ENCODE measurements at regions not wholly inside any gene's neighbourhood (a gene's known extent, or its start where the extent isn't known, plus 50 kb on each side); places are given as distances from the start of the nearest gene placed in this dataset.

- Mint-ChIP-seq H3K4me3 (ENCODE audit: low read depth) (no peak overlapping the region), H3K27me3 (peaks cover 31% of the 10 kb centered on the region), H3K4me1 (ENCODE audit: low read depth) (peaks cover 28% of the 10 kb centered on the region), H3K9me3 (ENCODE audit: low read depth) (no peaks in the 10 kb centered on the region), H3K27ac (no peak overlapping the region), H3K36me3 (ENCODE audit: insufficient read depth) (no peaks in the 10 kb centered on the region)
- DNase-seq (ENCODE audit: low spot score, unreplicated experiment), result no peak
- no peak for TF ChIP-seq CTCF (IDR thresholded peaks at IDR 0.05; ENCODE audit: unreplicated experiment)
Measured at GRCh38 chr15:70322051-70322668, 224.4 kb upstream of the TLE3 start.

- no peak overlapping the region for H3K4me3 Mint-ChIP-seq (ENCODE audit: low read depth)
- H3K36me3 Mint-ChIP-seq (ENCODE audit: insufficient read depth), result no peaks in the 10 kb centered on the region
- H3K9me3 Mint-ChIP-seq (ENCODE audit: low read depth), result no peaks in the 10 kb centered on the region
- peaks cover 28% of the 10 kb centered on the region for H3K4me1 Mint-ChIP-seq (ENCODE audit: low read depth)
- no peak for TF ChIP-seq CTCF (IDR thresholded peaks at IDR 0.05; ENCODE audit: unreplicated experiment)
- no peak for DNase-seq (ENCODE audit: low spot score, unreplicated experiment)
- peaks cover 31% of the 10 kb centered on the region for H3K27me3 Mint-ChIP-seq
- no peak overlapping the region for H3K27ac Mint-ChIP-seq
Measured at GRCh38 chr15:70321172-70321819, 223.6 kb upstream of the TLE3 start.

DNA sequence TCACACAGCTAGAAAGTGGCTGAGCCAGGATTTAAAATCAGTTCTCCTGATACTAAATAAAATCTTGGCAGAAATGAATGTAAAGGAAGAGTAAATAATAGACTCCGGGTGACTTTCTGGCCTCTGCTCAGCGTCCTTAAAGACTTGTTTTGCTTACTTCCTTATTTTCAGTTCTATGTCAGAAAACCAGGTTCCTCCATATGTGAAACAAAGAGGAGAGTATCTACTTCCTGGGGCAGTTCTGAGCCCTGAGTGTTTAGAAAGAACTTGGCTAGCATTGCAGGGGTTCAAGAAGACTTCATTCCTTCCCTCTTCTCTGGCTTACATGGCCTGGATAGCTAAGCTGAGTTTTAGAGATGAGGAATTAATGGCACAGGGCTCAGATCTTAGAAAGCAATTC, 222.8 kb upstream of the TLE3 start:
- TF ChIP-seq CTCF (IDR thresholded peaks at IDR 0.05; ENCODE audit: unreplicated experiment), result no peak
- Mint-ChIP-seq H3K27ac (no peak overlapping the region), H3K9me3 (ENCODE audit: low read depth) (no peaks in the 10 kb centered on the region), H3K4me3 (ENCODE audit: low read depth) (no peak overlapping the region), H3K36me3 (ENCODE audit: insufficient read depth) (no peaks in the 10 kb centered on the region), H3K4me1 (ENCODE audit: low read depth) (peaks cover 28% of the 10 kb centered on the region), H3K27me3 (peaks cover 34% of the 10 kb centered on the region)
- no peak for DNase-seq (ENCODE audit: low spot score, unreplicated experiment)

DNA sequence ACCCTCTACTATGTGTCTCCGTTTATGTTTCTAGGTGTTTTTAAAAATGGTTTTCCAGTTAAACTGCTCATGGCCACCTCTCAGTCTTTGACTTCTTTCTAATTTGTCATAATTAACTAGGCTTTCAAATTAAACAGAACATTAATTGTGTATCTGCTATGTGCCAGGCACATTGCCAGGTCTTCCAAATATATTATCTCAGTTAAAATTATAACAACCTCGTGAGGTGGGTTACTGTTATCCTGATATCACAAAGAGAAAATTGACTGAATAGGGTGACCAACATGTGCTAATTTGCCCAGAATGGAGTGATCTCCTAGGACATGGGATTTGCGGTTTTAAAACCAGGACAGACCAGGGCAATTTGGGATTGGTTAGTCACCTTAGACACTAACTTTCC, 222.4 kb upstream of the TLE3 start:
- Mint-ChIP-seq H3K27ac (no peak overlapping the region), H3K9me3 (ENCODE audit: low read depth) (no peaks in the 10 kb centered on the region), H3K27me3 (peaks cover 34% of the 10 kb centered on the region), H3K4me3 (ENCODE audit: low read depth) (no peak overlapping the region), H3K4me1 (ENCODE audit: low read depth) (peaks cover 27% of the 10 kb centered on the region), H3K36me3 (ENCODE audit: insufficient read depth) (no peaks in the 10 kb centered on the region)
- no peak for TF ChIP-seq CTCF (IDR thresholded peaks at IDR 0.05; ENCODE audit: unreplicated experiment)
- no peak for DNase-seq (ENCODE audit: low spot score, unreplicated experiment)

DNA sequence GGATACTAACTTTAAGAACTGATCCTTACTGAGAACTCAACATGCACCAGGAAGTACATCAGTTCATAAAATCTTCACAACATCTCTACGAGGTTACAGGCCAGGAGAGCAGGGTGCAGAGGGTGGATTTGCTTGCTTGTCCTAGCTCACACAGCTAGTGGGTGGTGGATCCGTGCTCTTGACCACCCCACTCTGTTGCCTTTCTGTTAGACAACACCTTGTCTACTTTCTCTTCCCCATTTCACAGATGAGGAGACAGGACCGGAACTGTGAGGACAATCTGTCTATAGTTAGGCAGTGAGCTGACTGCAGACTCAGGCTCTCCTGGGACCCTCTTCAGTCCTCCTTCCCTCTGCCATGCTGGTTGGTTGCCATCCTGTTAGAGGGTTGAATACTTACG, 221.7 kb upstream of the TLE3 start:
- Mint-ChIP-seq H3K4me1 (ENCODE audit: low read depth) (peaks cover 23% of the 10 kb centered on the region), H3K9me3 (ENCODE audit: low read depth) (no peaks in the 10 kb centered on the region), H3K4me3 (ENCODE audit: low read depth) (no peak overlapping the region), H3K36me3 (ENCODE audit: insufficient read depth) (no peaks in the 10 kb centered on the region), H3K27ac (no peak overlapping the region), H3K27me3 (peaks cover 34% of the 10 kb centered on the region)
- no peak for TF ChIP-seq CTCF (IDR thresholded peaks at IDR 0.05; ENCODE audit: unreplicated experiment)
- DNase-seq (ENCODE audit: low spot score, unreplicated experiment), result no peak

Data from progenitor cell of endocrine pancreas (in vitro differentiated cells).